Keratinocyte (primary cell): ENCODE measurements at regions not wholly inside any gene's neighbourhood (a gene's known extent, or its start where the extent isn't known, plus 50 kb on each side); places are given as distances from the start of the nearest gene placed in this dataset.

Source experiments
- CTCF ChIP-seq, 3 experiments: IDR thresholded peaks in 1 of 3; conservative IDR thresholded peaks in 1 of 3; optimal IDR thresholded peaks in 1 of 3; 2 replicates in 2 of 3; 3 replicates in 1 of 3; pipeline versions ENCODE3 to v1.5.1; 2011; ENCODE audit warnings: low read length in 3 of 3, mild to moderate bottlenecking in 3 of 3, moderate library complexity in 2 of 3, control low read depth in 1 of 3, inconsistent platforms in 1 of 3; ENCODE audit not compliant: insufficient read depth in 2 of 3; ENCODE audit errors: extremely low read depth in 1 of 3
- EZH2 ChIP-seq: IDR thresholded peaks from one replicate; pipeline ENCODE4 v1.6.1; 2012; ENCODE audit warnings: inconsistent platforms, mild to moderate bottlenecking, low read length, moderate library complexity

GRCh38 chr6:134458857-134459657 is 141.1 kb upstream of the SGK1 start:
- TF ChIP-seq CTCF (optimal IDR thresholded peaks at IDR 0.05 in 1 of 3, IDR thresholded peaks at IDR 0.05 in 1 of 3, conservative IDR thresholded peaks at IDR 0.05 in 1 of 3; ENCODE audit: extremely low read depth in 1 of 3, insufficient read depth in 2 of 3, low read length in 3 of 3): no peak
- no peak for TF ChIP-seq EZH2
